ENCODE measurements at regions not wholly inside any gene's neighbourhood (a gene's known extent, or its start where the extent isn't known, plus 50 kb on each side); places are given as distances from the start of the nearest gene placed in this dataset.

DNA sequence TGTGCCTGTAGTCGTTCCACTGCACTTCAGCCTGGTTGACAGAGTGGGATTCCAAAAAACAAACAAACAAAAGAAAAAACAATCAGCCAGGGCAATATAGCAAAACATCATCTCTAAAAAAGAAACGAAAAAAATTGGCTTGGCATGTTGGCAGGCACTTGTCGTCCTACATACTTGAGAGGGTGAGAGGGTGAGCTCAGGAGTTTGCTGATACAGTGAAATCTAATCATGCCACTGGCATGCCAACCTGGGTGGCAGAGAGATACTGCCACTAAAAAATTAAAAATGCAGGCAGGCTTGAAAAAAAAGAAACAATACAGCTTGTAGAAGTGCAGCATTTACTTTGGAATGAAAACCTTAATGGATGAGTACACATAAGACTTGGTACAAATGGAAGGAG lies 282.9 kb upstream of the RGPD4 start:
- Histone ChIP-seq H3F3A (ENCODE audit: insufficient read depth, low read depth) (no peaks in the 10 kb centered on the region), H4K20me1 (ENCODE audit: insufficient read depth) (no peaks in the 10 kb centered on the region), H3K9me3 (ENCODE audit: insufficient read depth, low read depth) (no peaks in the 10 kb centered on the region), H3K4me1 (replicated peaks; ENCODE audit: insufficient read depth) (no peaks in the 10 kb centered on the region), H3K4me2 (no peak overlapping the region), H3K36me3 (ENCODE audit: low read depth) (no peaks in the 10 kb centered on the region), H2AFZ (no peak overlapping the region), H3K4me3 (no peak overlapping the region), H3K27me3 (ENCODE audit: insufficient read depth, low read depth) (peaks cover 11% of the 10 kb centered on the region), H3K79me2 (ENCODE audit: low read depth) (no peaks in the 10 kb centered on the region), H3K9me2 (ENCODE audit: insufficient read depth) (no peaks in the 10 kb centered on the region), H3K27ac (no peak overlapping the region)
- BruUV-seq (replicated peaks) = no TSS peak
- no peak for DNase-seq
- TF ChIP-seq, protein P1, sequence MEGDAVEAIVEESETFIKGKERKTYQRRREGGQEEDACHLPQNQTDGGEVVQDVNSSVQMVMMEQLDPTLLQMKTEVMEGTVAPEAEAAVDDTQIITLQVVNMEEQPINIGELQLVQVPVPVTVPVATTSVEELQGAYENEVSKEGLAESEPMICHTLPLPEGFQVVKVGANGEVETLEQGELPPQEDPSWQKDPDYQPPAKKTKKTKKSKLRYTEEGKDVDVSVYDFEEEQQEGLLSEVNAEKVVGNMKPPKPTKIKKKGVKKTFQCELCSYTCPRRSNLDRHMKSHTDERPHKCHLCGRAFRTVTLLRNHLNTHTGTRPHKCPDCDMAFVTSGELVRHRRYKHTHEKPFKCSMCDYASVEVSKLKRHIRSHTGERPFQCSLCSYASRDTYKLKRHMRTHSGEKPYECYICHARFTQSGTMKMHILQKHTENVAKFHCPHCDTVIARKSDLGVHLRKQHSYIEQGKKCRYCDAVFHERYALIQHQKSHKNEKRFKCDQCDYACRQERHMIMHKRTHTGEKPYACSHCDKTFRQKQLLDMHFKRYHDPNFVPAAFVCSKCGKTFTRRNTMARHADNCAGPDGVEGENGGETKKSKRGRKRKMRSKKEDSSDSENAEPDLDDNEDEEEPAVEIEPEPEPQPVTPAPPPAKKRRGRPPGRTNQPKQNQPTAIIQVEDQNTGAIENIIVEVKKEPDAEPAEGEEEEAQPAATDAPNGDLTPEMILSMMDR (conservative IDR thresholded peaks at IDR 0.05) = no peak
- no peak for TF ChIP-seq EZH2 (IDR thresholded peaks at IDR 0.05; ENCODE audit: low read depth)
- CTCF ChIA-PET = no interaction called here
- intact Hi-C loops (cut with micrococcal nuclease; ENCODE audit: unreplicated experiment) = no loop called here
- POLR2A ChIA-PET (ENCODE audit: unreplicated experiment) = no interaction called here

DNA sequence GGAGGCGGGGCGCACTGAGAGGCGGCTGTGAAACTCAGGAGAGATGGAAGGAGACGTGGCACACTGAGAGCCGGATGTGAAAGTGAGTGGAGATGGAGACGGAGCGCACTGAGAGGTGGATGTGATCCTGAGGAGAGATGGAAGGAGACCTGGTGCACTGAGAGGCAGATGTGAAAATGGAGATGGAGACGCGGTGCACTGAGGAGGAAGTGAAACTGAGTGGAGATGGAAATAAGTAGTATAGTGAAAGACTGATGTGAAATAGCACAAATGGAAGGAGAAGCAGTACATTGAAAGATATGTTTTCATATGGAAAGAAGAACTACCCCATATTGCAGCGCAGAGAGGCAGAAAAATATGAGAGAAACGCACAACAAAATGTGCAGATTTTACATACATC lies 281.6 kb upstream of the RGPD4 start:
- intact Hi-C loops (cut with micrococcal nuclease; ENCODE audit: unreplicated experiment) = no loop called here
- no TSS peak for BruUV-seq (replicated peaks)
- H3K79me2 ChIP-seq (ENCODE audit: low read depth) = no peaks in the 10 kb centered on the region

DNA sequence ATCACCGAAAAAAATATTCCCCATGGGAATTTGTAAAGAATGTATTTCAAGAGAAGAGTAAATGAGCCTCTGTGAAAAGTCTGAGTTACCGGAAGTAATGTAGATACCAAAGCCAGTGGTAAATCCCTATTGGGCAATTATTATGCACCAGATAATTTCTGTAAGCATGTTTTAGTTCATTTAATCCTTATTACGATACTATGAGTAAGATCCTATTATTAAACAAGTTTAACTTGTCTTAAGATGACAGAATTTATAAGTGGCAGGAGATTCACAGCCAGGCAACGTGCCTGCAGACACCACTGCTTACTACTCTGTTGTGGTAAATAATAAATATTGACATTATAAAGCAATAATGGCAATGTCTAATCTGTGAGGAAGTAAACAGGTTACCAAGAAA lies 280.8 kb upstream of the RGPD4 start:
- no peak overlapping the region for H3K27ac ChIP-seq
- H3K9me2 ChIP-seq (ENCODE audit: insufficient read depth) = no peaks in the 10 kb centered on the region
- no peak overlapping the region for H3K4me3 ChIP-seq
- no peaks in the 10 kb centered on the region for H3K9me3 ChIP-seq (ENCODE audit: insufficient read depth, low read depth)
- DNase-seq = no peak
- no peaks in the 10 kb centered on the region for H3K4me1 ChIP-seq (replicated peaks; ENCODE audit: insufficient read depth)
- H2AFZ ChIP-seq = no peak overlapping the region
- H3K4me2 ChIP-seq = no peak overlapping the region
- no peaks in the 10 kb centered on the region for H4K20me1 ChIP-seq (ENCODE audit: insufficient read depth)
- no TSS peak for BruUV-seq (replicated peaks)
- peaks cover 7% of the 10 kb centered on the region for H3K27me3 ChIP-seq (ENCODE audit: insufficient read depth, low read depth)
- CTCF ChIA-PET = no interaction called here
- H3K36me3 ChIP-seq (ENCODE audit: low read depth) = no peaks in the 10 kb centered on the region
- no peak for TF ChIP-seq EZH2 (IDR thresholded peaks at IDR 0.05; ENCODE audit: low read depth)
- TF ChIP-seq, protein P1 (conservative IDR thresholded peaks at IDR 0.05) = no peak
- intact Hi-C loops (cut with micrococcal nuclease; ENCODE audit: unreplicated experiment) = no loop called here
- no peaks in the 10 kb centered on the region for H3K79me2 ChIP-seq (ENCODE audit: low read depth)
- H3F3A ChIP-seq (ENCODE audit: insufficient read depth, low read depth) = no peaks in the 10 kb centered on the region
- POLR2A ChIA-PET (ENCODE audit: unreplicated experiment) = no interaction called here

More for the DNA sequence above, 281.6 kb upstream of the RGPD4 start:
- H3F3A ChIP-seq (ENCODE audit: insufficient read depth, low read depth) = no peaks in the 10 kb centered on the region
- no peaks in the 10 kb centered on the region for H3K9me2 ChIP-seq (ENCODE audit: insufficient read depth)
- ChIA-PET CTCF (no interaction called here), POLR2A (ENCODE audit: unreplicated experiment) (no interaction called here)
- no peak for DNase-seq
- no peak overlapping the region for H3K4me2 ChIP-seq
- H3K27me3 ChIP-seq (ENCODE audit: insufficient read depth, low read depth) = peaks cover 7% of the 10 kb centered on the region
- H3K4me3 ChIP-seq = no peak overlapping the region
- no peak overlapping the region for H3K27ac ChIP-seq
- H4K20me1 ChIP-seq (ENCODE audit: insufficient read depth) = no peaks in the 10 kb centered on the region
- no peaks in the 10 kb centered on the region for H3K4me1 ChIP-seq (replicated peaks; ENCODE audit: insufficient read depth)
- no peaks in the 10 kb centered on the region for H3K9me3 ChIP-seq (ENCODE audit: insufficient read depth, low read depth)
- H3K36me3 ChIP-seq (ENCODE audit: low read depth) = no peaks in the 10 kb centered on the region
- H2AFZ ChIP-seq = no peak overlapping the region
- no peak for TF ChIP-seq EZH2 (IDR thresholded peaks at IDR 0.05; ENCODE audit: low read depth)
- TF ChIP-seq, protein P1 (conservative IDR thresholded peaks at IDR 0.05) = no peak
